Hematopoietic multipotent progenitor cell treated with erythropoietin and hydrocortisone succinate and interleukin-3 and kit ligand, for 15 days (in vitro differentiated cells): ENCODE measurements at regions not wholly inside any gene's neighbourhood (a gene's known extent, or its start where the extent isn't known, plus 50 kb on each side); places are given as distances from the start of the nearest gene placed in this dataset.

ENCODE experiments used
- DNase-seq: peaks from one replicate; pipeline ENCODE4 v3.0.0-alpha.2; 2015; ENCODE audit warnings: low spot score

DNA sequence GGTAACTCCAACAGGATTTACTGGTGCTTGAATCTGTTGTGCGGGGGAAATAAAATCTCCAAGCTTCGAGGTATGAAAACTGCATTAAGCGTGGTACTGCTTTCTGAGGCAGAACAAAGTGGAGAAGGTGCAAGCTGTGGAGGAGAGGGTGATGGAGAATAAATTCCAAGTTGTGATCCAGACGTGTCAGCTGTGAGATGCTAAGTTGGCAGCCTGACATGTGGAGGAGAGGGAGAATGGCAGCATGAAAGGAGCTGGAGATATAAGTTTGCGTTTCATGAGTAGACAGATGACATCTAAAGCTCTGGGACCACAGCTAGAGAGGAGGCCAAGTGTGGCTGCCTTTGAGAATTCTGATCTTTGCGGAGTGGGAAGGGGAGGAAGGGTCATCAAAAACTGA is 411.8 kb downstream of the FBXO15 start:
- DNase-seq: no peak

GRCh38 chr18:73733806-73734314 is 413.8 kb downstream of the FBXO15 start:
- DNase-seq: no peak

DNA sequence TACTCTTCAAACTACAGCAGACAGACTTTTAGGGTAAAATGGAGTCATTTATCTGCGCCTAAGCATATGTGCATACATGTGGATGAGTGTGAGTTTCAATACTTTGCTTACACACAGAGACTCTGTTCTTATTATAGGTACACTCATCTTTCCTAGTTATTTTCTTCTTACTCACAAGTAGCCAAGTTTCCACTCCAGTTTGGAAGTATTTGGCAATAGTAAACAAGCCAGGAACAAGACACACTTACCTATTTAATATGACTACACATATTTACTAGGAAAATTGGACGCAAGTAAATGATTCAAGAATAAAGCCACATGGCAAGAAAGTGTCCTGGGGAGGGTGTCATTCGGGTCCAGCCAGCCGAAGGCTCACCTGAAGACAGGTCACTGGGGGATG is 414.3 kb downstream of the FBXO15 start:
- DNase-seq: no peak

- DNase-seq: no peak
These were observed 419.0 kb downstream of the FBXO15 start for GRCh38 chr18:73728657-73729056.

- no peak for DNase-seq
These were observed 422.7 kb downstream of the FBXO15 start for GRCh38 chr18:73724958-73725357.

DNA sequence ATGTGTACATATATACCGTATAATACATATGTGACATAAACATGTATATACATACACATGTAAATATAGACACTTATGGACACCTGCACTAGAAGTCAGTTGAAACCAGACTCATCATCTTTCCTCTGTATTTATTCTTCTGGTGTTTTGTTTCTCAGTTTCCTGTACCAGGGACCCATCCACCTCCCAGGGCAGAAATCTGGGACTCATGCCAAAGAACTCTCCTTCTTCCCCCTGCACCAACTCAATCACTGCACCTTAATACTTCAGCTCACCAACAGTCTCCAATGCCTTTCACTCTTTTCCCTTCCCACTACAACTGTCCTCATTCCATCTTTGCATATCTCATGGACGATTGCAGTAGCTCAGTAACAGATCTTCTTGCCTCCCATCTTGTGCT is 428.0 kb downstream of the FBXO15 start:
- DNase-seq: no peak

DNA sequence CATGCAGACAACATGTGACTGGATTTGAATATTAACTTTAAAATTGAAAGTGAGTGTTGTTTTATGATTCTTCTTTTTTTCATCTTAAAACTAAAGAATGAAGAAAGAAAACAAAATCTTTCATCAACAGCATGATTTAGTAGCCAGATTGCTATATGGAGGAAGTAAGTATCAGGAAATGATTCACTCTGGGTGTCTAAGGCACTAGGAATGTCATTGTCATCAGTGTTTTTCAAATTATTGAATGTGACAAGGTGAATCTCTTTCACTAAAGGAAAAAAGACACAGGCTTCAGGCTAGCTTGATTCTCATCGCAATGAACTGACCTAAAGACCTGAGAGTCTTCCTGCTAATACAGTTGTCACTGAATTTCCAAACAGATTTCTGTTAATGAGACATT is 430.1 kb downstream of the FBXO15 start:
- DNase-seq: no peak

DNA sequence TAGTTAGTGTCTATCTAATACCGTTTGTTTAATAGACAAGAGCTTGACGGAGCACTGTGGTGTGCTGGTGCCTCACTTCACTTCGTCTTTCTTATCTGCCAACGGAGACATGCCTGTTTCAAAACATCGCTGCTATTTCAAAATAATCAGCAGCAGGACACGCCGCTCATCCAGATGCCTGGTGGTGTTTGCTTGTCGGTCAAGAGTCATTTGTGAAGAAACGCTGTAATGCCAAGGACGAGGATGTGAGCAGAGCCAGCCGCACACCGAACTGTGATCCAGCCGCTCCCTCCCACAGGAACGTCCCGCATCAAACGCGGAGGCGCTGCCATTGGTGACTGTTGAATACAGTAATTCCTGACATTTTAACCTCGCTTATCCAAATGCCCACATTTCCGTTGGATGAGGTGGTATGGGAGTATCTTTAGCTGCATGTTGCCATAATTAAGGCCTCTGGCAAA is 432.4 kb downstream of the FBXO15 start:
- DNase-seq: no peak

DNA sequence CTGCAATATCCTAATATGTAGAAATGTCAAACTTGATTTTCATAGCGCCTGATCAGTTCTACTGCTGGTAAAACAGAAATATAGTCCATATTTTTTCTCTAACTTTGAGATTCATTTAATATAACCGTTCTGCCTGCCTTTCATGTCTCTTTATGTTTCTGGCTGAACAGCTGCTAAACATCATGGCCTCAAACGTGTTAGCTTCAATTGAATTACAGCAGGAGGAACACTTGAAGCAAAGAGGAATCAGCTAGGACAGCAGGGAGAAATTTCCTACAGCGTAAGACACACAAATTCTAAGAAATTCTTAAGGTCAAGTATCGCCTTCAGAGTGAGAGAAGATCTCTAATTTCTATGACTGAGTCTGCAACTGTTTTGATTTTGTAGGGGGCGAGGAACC is 433.2 kb downstream of the FBXO15 start:
- no peak for DNase-seq

DNA sequence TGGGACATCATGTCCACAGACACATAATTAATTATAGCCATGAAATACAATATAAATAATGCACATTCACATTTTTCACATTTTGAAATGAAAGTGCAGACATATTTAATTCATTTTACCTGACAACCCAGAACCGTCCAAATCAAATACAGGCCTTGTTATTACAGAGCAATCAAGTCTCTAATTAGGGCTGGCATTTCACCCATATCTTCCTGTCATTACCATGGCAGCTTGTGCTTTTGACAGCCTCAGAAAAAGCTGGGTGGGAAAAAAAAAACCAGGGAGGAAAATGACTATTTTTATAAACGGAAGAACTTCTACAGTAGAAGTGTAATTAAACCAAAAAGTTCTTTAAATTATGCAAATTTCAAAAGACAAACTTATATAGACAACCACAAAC is 436.4 kb downstream of the FBXO15 start:
- DNase-seq: no peak

DNA sequence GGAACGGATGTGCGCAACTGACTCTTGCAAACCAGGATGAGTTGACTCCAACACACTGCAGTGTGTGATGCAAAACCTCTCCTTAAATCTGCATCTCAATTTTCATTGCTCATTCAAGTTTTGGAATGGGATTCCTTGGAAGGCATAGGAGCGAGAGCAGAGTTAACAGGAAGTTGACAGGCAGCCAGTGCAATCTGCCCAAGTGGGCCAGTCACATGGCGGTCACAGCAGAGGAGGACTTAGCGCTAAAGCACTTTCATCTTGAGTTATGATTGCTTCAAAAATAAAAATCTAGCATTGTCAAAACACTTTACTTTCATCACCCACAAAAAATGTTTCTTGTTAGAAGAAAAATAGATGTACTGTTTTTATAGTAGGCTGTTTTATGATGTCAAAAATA is 439.0 kb downstream of the FBXO15 start:
- DNase-seq: no peak

GRCh38 chr18:73707035-73707434 is 440.6 kb downstream of the FBXO15 start:
- no peak for DNase-seq

- no peak for DNase-seq
These were observed 450.3 kb downstream of the FBXO15 start for GRCh38 chr18:73697353-73697752.

DNA sequence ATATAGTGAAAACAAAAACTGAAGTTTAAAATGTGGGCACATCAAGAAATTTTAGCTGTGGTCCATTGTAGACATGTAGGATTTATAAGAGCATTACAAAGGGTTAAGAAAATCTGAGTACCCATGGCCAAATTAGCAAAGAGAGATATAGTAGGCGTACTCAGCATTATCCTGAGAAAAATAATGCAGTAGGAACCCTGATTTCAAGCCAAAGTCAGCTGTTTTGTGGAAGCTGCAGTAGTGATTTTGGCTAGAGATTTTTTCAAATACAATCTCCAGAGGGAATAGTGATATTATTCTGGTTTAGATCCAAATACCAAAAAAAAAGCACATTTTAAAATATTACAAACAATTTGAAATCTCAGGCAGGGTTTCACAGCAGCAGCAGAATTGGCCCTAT is 450.9 kb downstream of the FBXO15 start:
- no peak for DNase-seq

- DNase-seq: no peak
These were observed 451.5 kb downstream of the FBXO15 start for GRCh38 chr18:73696171-73696570.

DNA sequence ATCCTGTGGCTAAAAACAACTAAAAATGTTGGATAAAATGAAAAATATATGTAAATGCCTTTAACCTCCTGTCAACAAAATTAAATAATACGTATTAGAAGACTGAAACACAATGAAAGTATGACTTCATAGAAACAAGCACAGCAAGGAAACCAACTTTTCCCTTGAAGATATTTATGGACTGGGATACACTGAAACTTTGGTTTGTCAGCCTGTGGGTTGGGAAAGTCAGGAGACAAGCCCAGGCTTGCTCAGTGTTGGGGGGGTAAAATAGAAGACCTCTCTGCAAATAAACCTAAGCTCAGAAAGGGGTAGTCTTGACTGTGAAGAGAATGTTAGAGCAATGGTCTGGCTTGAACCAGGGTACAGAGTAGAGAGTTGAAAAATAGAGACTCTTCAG is 454.5 kb downstream of the FBXO15 start:
- DNase-seq: no peak

GRCh38 chr18:73691624-73692023 is 456.0 kb downstream of the FBXO15 start:
- DNase-seq: no peak

DNA sequence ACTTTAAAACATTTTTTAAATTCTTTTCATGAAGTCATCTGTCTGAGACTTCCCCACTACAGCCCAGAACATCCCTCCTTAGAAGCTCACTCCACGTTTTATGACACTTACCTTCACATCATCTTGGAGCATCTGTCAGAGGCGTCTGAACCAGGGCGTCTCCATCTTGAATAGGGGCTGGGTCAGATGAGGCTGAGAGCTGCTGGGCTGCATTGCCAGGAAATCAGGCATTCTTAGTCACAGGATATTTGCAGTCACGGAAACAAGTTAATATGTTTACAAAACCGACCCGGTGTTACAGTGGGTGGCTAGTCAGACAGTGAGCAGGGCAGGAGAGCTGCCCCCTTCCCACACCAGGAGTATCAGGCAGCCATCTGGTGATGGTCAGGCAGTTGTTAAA is 456.5 kb downstream of the FBXO15 start:
- DNase-seq: no peak

DNA sequence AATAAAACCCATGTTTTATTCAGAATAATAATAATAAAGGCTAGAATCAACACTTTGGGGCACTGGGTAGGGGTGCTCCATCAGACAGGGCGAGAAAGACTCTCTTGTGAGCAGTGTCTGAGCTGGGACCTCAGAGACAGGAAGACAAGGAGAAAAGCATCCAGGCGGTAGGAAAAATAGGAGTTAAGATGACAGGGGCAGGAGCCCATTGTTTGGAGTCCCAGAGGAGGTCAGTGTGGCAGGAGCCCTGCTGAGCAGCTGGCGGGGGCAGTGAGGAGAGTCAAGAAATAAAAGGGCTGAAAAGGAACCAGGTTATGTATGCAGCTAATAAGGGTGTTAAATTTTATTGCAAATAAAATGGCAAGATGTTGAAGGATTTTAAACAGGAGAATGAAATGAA is 457.4 kb downstream of the FBXO15 start:
- no peak for DNase-seq

GRCh38 chr18:73688851-73689711 is 458.6 kb downstream of the FBXO15 start:
- no peak for DNase-seq

GRCh38 chr18:73688161-73688560 is 459.5 kb downstream of the FBXO15 start:
- no peak for DNase-seq

DNA sequence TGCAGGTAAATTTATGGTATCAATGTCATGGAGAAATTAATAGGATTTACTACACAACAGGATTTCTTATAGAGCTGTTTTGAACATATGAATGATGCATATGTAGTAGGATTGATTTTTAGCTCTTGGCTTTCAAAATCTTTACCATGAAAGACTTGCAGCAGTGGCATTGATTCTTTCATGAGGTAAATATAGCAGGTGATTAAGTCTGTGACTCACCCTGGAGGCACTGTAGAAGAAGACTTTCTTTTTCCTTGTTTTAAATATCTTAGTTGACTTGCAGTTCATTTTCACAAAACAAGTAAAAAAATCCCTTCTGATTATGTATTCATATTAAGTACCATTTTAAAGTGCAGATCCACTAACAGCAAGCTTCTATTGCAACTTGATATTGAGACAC is 463.0 kb downstream of the FBXO15 start:
- no peak for DNase-seq

- DNase-seq: no peak
These were observed 464.0 kb downstream of the FBXO15 start for GRCh38 chr18:73683409-73684238.
